ENCODE measurements at regions not wholly inside any gene's neighbourhood (a gene's known extent, or its start where the extent isn't known, plus 50 kb on each side); places are given as distances from the start of the nearest gene placed in this dataset.

DNA sequence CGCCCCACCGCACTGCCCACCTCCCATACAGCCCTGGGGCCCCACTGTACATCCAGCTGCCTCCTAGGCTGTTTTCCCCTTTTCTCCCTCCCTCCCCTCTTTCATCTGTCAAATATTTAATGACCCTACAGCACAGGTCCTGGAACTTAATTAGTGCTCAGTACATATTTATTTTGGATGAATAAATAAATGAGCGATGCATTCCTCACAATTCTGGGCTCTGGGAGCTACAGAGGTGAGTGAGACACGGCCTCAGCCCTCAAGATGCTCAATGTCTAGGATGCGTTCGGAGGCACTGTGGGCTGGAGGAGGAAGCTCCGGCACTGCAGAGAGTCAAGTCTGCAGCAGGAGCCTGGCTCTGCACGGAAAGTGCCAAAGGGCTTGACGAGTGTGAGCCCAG is 175.0 kb downstream of the FAM43A start:
- TF ChIP-seq CTCF (IDR thresholded peaks at IDR 0.05; ENCODE audit: insufficient read depth, low read length, poor library complexity, severe bottlenecking) (no peak), EZH2phosphoT487 (conservative IDR thresholded peaks at IDR 0.05; ENCODE audit: low read length) (no peak)

Data from SU-DHL-6 (cell line).